Upper lobe of left lung (tissue), 4 donors: ENCODE measurements at regions not wholly inside any gene's neighbourhood (a gene's known extent, or its start where the extent isn't known, plus 50 kb on each side); places are given as distances from the start of the nearest gene placed in this dataset.

Experiments
- EP300 ChIP-seq, 4 donors: sonication (generic); formaldehyde crosslinking; IDR thresholded peaks; one replicate each; pipeline ENCODE4 v1.5.1; 2017; ENCODE audit warnings: antibody characterized with exemption in 4 of 4, control low read depth in 2 of 4
- TF ChIP-seq, protein P1 (sequence below), 6 experiments: fragments of 450-650 bp in 4 of 6; fragments of 200-600 bp in 2 of 6; sonication (generic) in 2 of 6; IDR thresholded peaks; one replicate each; pipeline ENCODE4 v1.5.1; 2016 to 2019; ENCODE audit warnings: antibody characterized with exemption in 6 of 6

DNA sequence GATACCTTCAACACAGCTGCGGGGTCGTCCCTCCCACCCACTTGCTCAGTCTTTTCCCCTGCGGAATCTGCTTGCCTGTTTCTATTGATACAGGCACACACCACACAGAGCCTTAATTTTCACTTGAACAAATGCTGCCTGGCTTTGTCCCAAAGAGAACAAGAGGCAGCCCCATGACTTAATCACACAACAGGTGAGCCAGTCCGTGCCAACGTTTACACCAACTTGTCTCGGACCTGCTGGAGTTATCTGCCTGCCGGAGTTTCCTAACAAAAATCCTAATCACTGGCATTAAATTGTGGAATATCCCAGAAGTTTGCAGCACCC, 186.8 kb upstream of the RREB1 start:
- TF ChIP-seq, protein P1, sequence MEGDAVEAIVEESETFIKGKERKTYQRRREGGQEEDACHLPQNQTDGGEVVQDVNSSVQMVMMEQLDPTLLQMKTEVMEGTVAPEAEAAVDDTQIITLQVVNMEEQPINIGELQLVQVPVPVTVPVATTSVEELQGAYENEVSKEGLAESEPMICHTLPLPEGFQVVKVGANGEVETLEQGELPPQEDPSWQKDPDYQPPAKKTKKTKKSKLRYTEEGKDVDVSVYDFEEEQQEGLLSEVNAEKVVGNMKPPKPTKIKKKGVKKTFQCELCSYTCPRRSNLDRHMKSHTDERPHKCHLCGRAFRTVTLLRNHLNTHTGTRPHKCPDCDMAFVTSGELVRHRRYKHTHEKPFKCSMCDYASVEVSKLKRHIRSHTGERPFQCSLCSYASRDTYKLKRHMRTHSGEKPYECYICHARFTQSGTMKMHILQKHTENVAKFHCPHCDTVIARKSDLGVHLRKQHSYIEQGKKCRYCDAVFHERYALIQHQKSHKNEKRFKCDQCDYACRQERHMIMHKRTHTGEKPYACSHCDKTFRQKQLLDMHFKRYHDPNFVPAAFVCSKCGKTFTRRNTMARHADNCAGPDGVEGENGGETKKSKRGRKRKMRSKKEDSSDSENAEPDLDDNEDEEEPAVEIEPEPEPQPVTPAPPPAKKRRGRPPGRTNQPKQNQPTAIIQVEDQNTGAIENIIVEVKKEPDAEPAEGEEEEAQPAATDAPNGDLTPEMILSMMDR (IDR thresholded peaks at IDR 0.05) = no peak
- TF ChIP-seq EP300 (IDR thresholded peaks at IDR 0.05) = no peak
